ENCODE measurements at regions not wholly inside any gene's neighbourhood (a gene's known extent, or its start where the extent isn't known, plus 50 kb on each side); places are given as distances from the start of the nearest gene placed in this dataset.

- no peak overlapping the region for H3K4me3 ChIP-seq (replicated peaks; ENCODE audit: low read depth, low read length)
- no peak for TF ChIP-seq CTCF (IDR thresholded peaks at IDR 0.05; ENCODE audit: insufficient read depth, low read length, poor library complexity, severe bottlenecking)
- no peaks in the 10 kb centered on the region for H3K27me3 ChIP-seq (replicated peaks; ENCODE audit: control insufficient read depth, insufficient read depth, low read length)
- DNase-seq (ENCODE audit: extremely low read depth, insufficient read length) = no peak
- no peaks in the 10 kb centered on the region for H3K36me3 ChIP-seq (ENCODE audit: control insufficient read depth, insufficient read depth, low read length)
These were observed 639.8 kb upstream of the FZD8 start for GRCh38 chr10:36281831-36282331.

GRCh38 chr10:36280890-36281499 lies 638.9 kb upstream of the FZD8 start:
- no peak overlapping the region for H3K4me3 ChIP-seq (replicated peaks; ENCODE audit: low read depth, low read length)
- no peaks in the 10 kb centered on the region for H3K36me3 ChIP-seq (ENCODE audit: control insufficient read depth, insufficient read depth, low read length)
- TF ChIP-seq CTCF (IDR thresholded peaks at IDR 0.05; ENCODE audit: insufficient read depth, low read length, poor library complexity, severe bottlenecking) = no peak
- no peaks in the 10 kb centered on the region for H3K27me3 ChIP-seq (replicated peaks; ENCODE audit: control insufficient read depth, insufficient read depth, low read length)
- no peak for DNase-seq (ENCODE audit: extremely low read depth, insufficient read length)

- H3K4me3 ChIP-seq (replicated peaks; ENCODE audit: low read depth, low read length) = no peak overlapping the region
- H3K36me3 ChIP-seq (ENCODE audit: control insufficient read depth, insufficient read depth, low read length) = no peaks in the 10 kb centered on the region
- no peak for TF ChIP-seq CTCF (IDR thresholded peaks at IDR 0.05; ENCODE audit: insufficient read depth, low read length, poor library complexity, severe bottlenecking)
- H3K27me3 ChIP-seq (replicated peaks; ENCODE audit: control insufficient read depth, insufficient read depth, low read length) = no peaks in the 10 kb centered on the region
- DNase-seq (ENCODE audit: extremely low read depth, insufficient read length) = no peak
These were observed 638.2 kb upstream of the FZD8 start for GRCh38 chr10:36280321-36280741.

GRCh38 chr10:36278176-36278575 lies 636.1 kb upstream of the FZD8 start:
- no peaks in the 10 kb centered on the region for H3K36me3 ChIP-seq (ENCODE audit: control insufficient read depth, insufficient read depth, low read length)
- TF ChIP-seq CTCF (IDR thresholded peaks at IDR 0.05; ENCODE audit: insufficient read depth, low read length, poor library complexity, severe bottlenecking) = no peak
- H3K27me3 ChIP-seq (replicated peaks; ENCODE audit: control insufficient read depth, insufficient read depth, low read length) = no peaks in the 10 kb centered on the region
- no peak overlapping the region for H3K4me3 ChIP-seq (replicated peaks; ENCODE audit: low read depth, low read length)
- no peak for DNase-seq (ENCODE audit: extremely low read depth, insufficient read length)

- TF ChIP-seq CTCF (IDR thresholded peaks at IDR 0.05; ENCODE audit: insufficient read depth, low read length, poor library complexity, severe bottlenecking) = no peak
- Histone ChIP-seq H3K36me3 (ENCODE audit: control insufficient read depth, insufficient read depth, low read length) (no peaks in the 10 kb centered on the region), H3K27me3 (replicated peaks; ENCODE audit: control insufficient read depth, insufficient read depth, low read length) (no peaks in the 10 kb centered on the region), H3K4me3 (replicated peaks; ENCODE audit: low read depth, low read length) (no peak overlapping the region)
- DNase-seq (ENCODE audit: extremely low read depth, insufficient read length) = no peak
These were observed 635.4 kb upstream of the FZD8 start for GRCh38 chr10:36277459-36277858.
